IPS-20b (cell line): ENCODE measurements at regions not wholly inside any gene's neighbourhood (a gene's known extent, or its start where the extent isn't known, plus 50 kb on each side); places are given as distances from the start of the nearest gene placed in this dataset.

Source experiments
- H3K27ac ChIP-seq: one replicate; pipeline ENCODE4 v1.5.1; 2013; ENCODE audit warnings: low read length
- H3K27me3 ChIP-seq: 2 replicates; pipeline ENCODE4 v1.6.1; 2013; ENCODE audit warnings: mild to moderate bottlenecking, low read length, inconsistent platforms; ENCODE audit not compliant: insufficient read depth
- H3K36me3 ChIP-seq: 2 replicates; pipeline ENCODE4 v1.6.1; 2013; ENCODE audit warnings: low read depth, mild to moderate bottlenecking, inconsistent platforms, low read length, moderate library complexity; ENCODE audit not compliant: insufficient read depth
- H3K4me1 ChIP-seq: 2 replicates; pipeline ENCODE4 v1.6.1; 2013; ENCODE audit warnings: mild to moderate bottlenecking, control low read depth, inconsistent platforms, low read length, moderate library complexity; ENCODE audit not compliant: insufficient read depth
- H3K4me3 ChIP-seq: 2 replicates; pipeline ENCODE4 v1.5.1; 2013; ENCODE audit warnings: mild to moderate bottlenecking, low read length, inconsistent platforms
- H3K9ac ChIP-seq: 2 replicates; pipeline ENCODE4 v1.6.1; 2013; ENCODE audit warnings: low read depth, mild to moderate bottlenecking, inconsistent platforms, low read length, moderate library complexity
- H3K9me3 ChIP-seq: 2 replicates; pipeline ENCODE4 v1.6.1; 2013; ENCODE audit warnings: mild to moderate bottlenecking, low read depth, low read length, inconsistent platforms; ENCODE audit not compliant: insufficient read depth

GRCh38 chr11:128195756-128196155, 391.6 kb downstream of the ETS1 start:
- no peaks in the 10 kb centered on the region for H3K36me3 ChIP-seq
- H3K4me3 ChIP-seq = no peak overlapping the region
- H3K27ac ChIP-seq = no peak overlapping the region
- H3K27me3 ChIP-seq = no peaks in the 10 kb centered on the region
- H3K4me1 ChIP-seq = no peaks in the 10 kb centered on the region
- H3K9me3 ChIP-seq = no peaks in the 10 kb centered on the region
- H3K9ac ChIP-seq = no peak overlapping the region

- H3K27ac ChIP-seq = no peak overlapping the region
- H3K4me1 ChIP-seq = no peaks in the 10 kb centered on the region
- no peak overlapping the region for H3K9ac ChIP-seq
- no peaks in the 10 kb centered on the region for H3K9me3 ChIP-seq
- no peaks in the 10 kb centered on the region for H3K36me3 ChIP-seq
- H3K27me3 ChIP-seq = no peaks in the 10 kb centered on the region
- H3K4me3 ChIP-seq = no peak overlapping the region
These were observed 392.2 kb downstream of the ETS1 start for GRCh38 chr11:128195057-128195751.

GRCh38 chr11:128194216-128194615, 393.1 kb downstream of the ETS1 start:
- no peaks in the 10 kb centered on the region for H3K9me3 ChIP-seq
- H3K9ac ChIP-seq = no peak overlapping the region
- no peaks in the 10 kb centered on the region for H3K27me3 ChIP-seq
- H3K27ac ChIP-seq = no peak overlapping the region
- no peaks in the 10 kb centered on the region for H3K4me1 ChIP-seq
- H3K36me3 ChIP-seq = no peaks in the 10 kb centered on the region
- no peak overlapping the region for H3K4me3 ChIP-seq

GRCh38 chr11:128193615-128194014, 393.7 kb downstream of the ETS1 start:
- no peaks in the 10 kb centered on the region for H3K4me1 ChIP-seq
- no peaks in the 10 kb centered on the region for H3K27me3 ChIP-seq
- no peaks in the 10 kb centered on the region for H3K36me3 ChIP-seq
- no peak overlapping the region for H3K27ac ChIP-seq
- H3K4me3 ChIP-seq = no peak overlapping the region
- H3K9me3 ChIP-seq = no peaks in the 10 kb centered on the region
- H3K9ac ChIP-seq = no peak overlapping the region

GRCh38 chr11:128190312-128190711, 397.0 kb downstream of the ETS1 start:
- Histone ChIP-seq H3K9me3 (peaks cover 3% of the 10 kb centered on the region), H3K9ac (no peak overlapping the region), H3K27ac (no peak overlapping the region), H3K4me1 (no peaks in the 10 kb centered on the region), H3K4me3 (no peak overlapping the region), H3K27me3 (no peaks in the 10 kb centered on the region), H3K36me3 (no peaks in the 10 kb centered on the region)

GRCh38 chr11:128189823-128190222, 397.5 kb downstream of the ETS1 start:
- Histone ChIP-seq H3K27ac (no peak overlapping the region), H3K36me3 (no peaks in the 10 kb centered on the region), H3K4me3 (no peak overlapping the region), H3K27me3 (no peaks in the 10 kb centered on the region), H3K4me1 (no peaks in the 10 kb centered on the region), H3K9me3 (peaks cover 8% of the 10 kb centered on the region), H3K9ac (no peak overlapping the region)

- Histone ChIP-seq H3K4me3 (no peak overlapping the region), H3K36me3 (no peaks in the 10 kb centered on the region), H3K27me3 (no peaks in the 10 kb centered on the region)
These were observed 398.9 kb downstream of the ETS1 start for GRCh38 chr11:128188346-128189004.

GRCh38 chr11:128187835-128188234, 399.5 kb downstream of the ETS1 start:
- Histone ChIP-seq H3K27me3 (no peaks in the 10 kb centered on the region), H3K4me3 (no peak overlapping the region), H3K9me3 (peaks cover 10% of the 10 kb centered on the region), H3K27ac (no peak overlapping the region), H3K4me1 (no peaks in the 10 kb centered on the region), H3K9ac (no peak overlapping the region), H3K36me3 (no peaks in the 10 kb centered on the region)

More at GRCh38 chr11:128188346-128189004, 398.9 kb downstream of the ETS1 start:
- no peaks in the 10 kb centered on the region for H3K4me1 ChIP-seq
- no peak overlapping the region for H3K9ac ChIP-seq
- peaks cover 10% of the 10 kb centered on the region for H3K9me3 ChIP-seq
- H3K27ac ChIP-seq = no peak overlapping the region

- Histone ChIP-seq H3K27me3 (no peaks in the 10 kb centered on the region), H3K9me3 (peaks cover 10% of the 10 kb centered on the region), H3K4me3 (no peak overlapping the region), H3K4me1 (no peaks in the 10 kb centered on the region), H3K9ac (no peak overlapping the region), H3K36me3 (no peaks in the 10 kb centered on the region), H3K27ac (no peak overlapping the region)
These were observed 400.0 kb downstream of the ETS1 start for GRCh38 chr11:128187377-128187776.

GRCh38 chr11:128184981-128185380, 402.4 kb downstream of the ETS1 start:
- Histone ChIP-seq H3K4me3 (no peak overlapping the region), H3K4me1 (no peaks in the 10 kb centered on the region), H3K9me3 (peaks cover 10% of the 10 kb centered on the region), H3K27ac (no peak overlapping the region), H3K9ac (no peak overlapping the region), H3K36me3 (no peaks in the 10 kb centered on the region), H3K27me3 (no peaks in the 10 kb centered on the region)

GRCh38 chr11:128182844-128183243, 404.5 kb downstream of the ETS1 start:
- no peaks in the 10 kb centered on the region for H3K4me1 ChIP-seq
- H3K27ac ChIP-seq = no peak overlapping the region
- no peak overlapping the region for H3K9ac ChIP-seq
- peaks cover 10% of the 10 kb centered on the region for H3K9me3 ChIP-seq
- no peak overlapping the region for H3K4me3 ChIP-seq
- no peaks in the 10 kb centered on the region for H3K27me3 ChIP-seq
- H3K36me3 ChIP-seq = no peaks in the 10 kb centered on the region

- no peak overlapping the region for H3K27ac ChIP-seq
These were observed 405.4 kb downstream of the ETS1 start for GRCh38 chr11:128181984-128182383.

More at GRCh38 chr11:128181984-128182383, 405.4 kb downstream of the ETS1 start:
- Histone ChIP-seq H3K4me1 (no peaks in the 10 kb centered on the region), H3K27me3 (no peaks in the 10 kb centered on the region), H3K9ac (no peak overlapping the region), H3K4me3 (no peak overlapping the region), H3K36me3 (no peaks in the 10 kb centered on the region), H3K9me3 (peaks cover 10% of the 10 kb centered on the region)
